Gastrocnemius medialis (tissue), 4 donors: ENCODE measurements at regions not wholly inside any gene's neighbourhood (a gene's known extent, or its start where the extent isn't known, plus 50 kb on each side); places are given as distances from the start of the nearest gene placed in this dataset.

ENCODE experiments used
- ATAC-seq, 2 donors: fragments of 150-250 bp; one replicate each; pipeline ENCODE4 v1.9.1; 2016
- DNase-seq, 2 donors: peaks; one replicate each; pipeline ENCODE4 v3.0.0-alpha.2; 2019
- H3K27ac ChIP-seq, 4 donors: fragments of 200-600 bp; sonication (generic); 1 replicate in 1 of 4; 2 replicates in 3 of 4; pipeline ENCODE4 v1.5.1; 2016 to 2018; ENCODE audit warnings: mild to moderate bottlenecking in 2 of 4, moderate library complexity in 1 of 4
- H3K27me3 ChIP-seq, 3 donors: fragments of 200-600 bp; sonication (generic) in 2 of 3; 1 replicate in 1 of 3; 2 replicates in 2 of 3; pipeline versions ENCODE4 v1.5.1 to v1.6.0; 2016 to 2019; ENCODE audit warnings: mild to moderate bottlenecking in 1 of 3, moderate library complexity in 1 of 3
- H3K36me3 ChIP-seq, 2 donors: fragments of 200-600 bp; sonication (generic) in 1 of 2; one replicate each; pipeline ENCODE4 v1.5.1; 2017 to 2018
- H3K4me1 ChIP-seq, 2 donors: fragments of 200-600 bp; sonication (generic) in 1 of 2; one replicate each; pipeline ENCODE4 v1.5.1; 2016 to 2017; ENCODE audit warnings: mild to moderate bottlenecking in 2 of 2
- H3K4me3 ChIP-seq, 4 donors: fragments of 200-600 bp; sonication (generic) in 3 of 4; 1 replicate in 1 of 4; 2 replicates in 3 of 4; pipeline ENCODE4 v1.5.1; 2016 to 2019; ENCODE audit warnings: mild to moderate bottlenecking in 2 of 4
- H3K9me3 ChIP-seq, 3 donors: fragments of 200-600 bp; sonication (generic) in 2 of 3; 1 replicate in 1 of 3; 2 replicates in 2 of 3; pipeline ENCODE4 v1.5.1; 2016 to 2019
- CTCF ChIP-seq, 5 experiments: fragments of 450-650 bp in 3 of 5; fragments of 200-600 bp in 2 of 5; sonication (generic) in 2 of 5; IDR thresholded peaks in 4 of 5; conservative IDR thresholded peaks in 1 of 5; 1 replicate in 4 of 5; 2 replicates in 1 of 5; pipeline ENCODE4 v1.5.1; 2016 to 2019; ENCODE audit warnings: antibody characterized with exemption in 5 of 5, mild to moderate bottlenecking in 3 of 5, moderate library complexity in 3 of 5
- POLR2A ChIP-seq, 2 donors: fragments of 450-650 bp; IDR thresholded peaks; one replicate each; pipeline ENCODE4 v1.6.1; 2017; ENCODE audit warnings: antibody characterized with exemption in 2 of 2, mild to moderate bottlenecking in 2 of 2, moderate library complexity in 2 of 2
- in situ Hi-C, 4 donors: fragments of 200-750 bp; cut with MboI; loops; one replicate each; pipeline versions ENCODE4 v1.15.0 to v1.8.0; 2017; ENCODE audit warnings: low sequenced_read_pairs in 4 of 4
- intact Hi-C: fragments of 100-400 bp; cut with DNase I; formaldehyde crosslinking; loops from one replicate; pipeline ENCODE4 v1.15.1; 2023; ENCODE audit warnings: low total_unique reads

DNA sequence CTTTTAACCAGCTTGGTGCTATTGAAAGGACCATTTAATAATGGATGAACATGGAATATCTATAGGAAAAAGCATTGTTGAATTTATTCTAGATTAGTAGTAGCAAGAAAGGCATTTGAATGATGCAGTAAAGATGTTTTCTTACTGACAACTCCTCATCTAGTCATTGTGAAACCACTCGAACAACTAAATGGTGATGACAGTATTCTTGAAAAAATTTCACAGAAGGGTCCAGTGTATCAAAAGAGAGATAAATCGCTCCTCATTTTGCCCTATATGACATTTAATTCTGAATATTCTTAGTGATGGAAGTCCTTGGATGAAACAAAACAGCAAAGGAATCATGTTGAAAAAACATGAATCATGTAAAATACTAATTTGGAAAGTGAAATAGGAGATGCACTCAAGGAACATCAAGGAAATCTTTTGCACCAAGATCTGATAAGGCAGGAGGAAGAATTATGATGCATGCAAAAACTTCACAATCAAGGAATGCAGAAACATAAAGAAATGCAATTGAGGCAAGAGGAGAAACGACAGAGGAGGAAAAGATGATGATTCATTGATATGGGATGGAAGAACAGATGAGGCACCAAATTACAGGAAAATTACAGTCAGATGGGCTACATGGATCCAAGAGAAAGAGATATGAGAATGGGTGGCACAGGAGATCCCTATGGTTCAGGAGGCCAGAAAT is 190.4 kb downstream of the DDX3Y start:
- TF ChIP-seq CTCF (IDR thresholded peaks at IDR 0.05 in 4 of 5, conservative IDR thresholded peaks at IDR 0.05 in 1 of 5), result no peak

DNA sequence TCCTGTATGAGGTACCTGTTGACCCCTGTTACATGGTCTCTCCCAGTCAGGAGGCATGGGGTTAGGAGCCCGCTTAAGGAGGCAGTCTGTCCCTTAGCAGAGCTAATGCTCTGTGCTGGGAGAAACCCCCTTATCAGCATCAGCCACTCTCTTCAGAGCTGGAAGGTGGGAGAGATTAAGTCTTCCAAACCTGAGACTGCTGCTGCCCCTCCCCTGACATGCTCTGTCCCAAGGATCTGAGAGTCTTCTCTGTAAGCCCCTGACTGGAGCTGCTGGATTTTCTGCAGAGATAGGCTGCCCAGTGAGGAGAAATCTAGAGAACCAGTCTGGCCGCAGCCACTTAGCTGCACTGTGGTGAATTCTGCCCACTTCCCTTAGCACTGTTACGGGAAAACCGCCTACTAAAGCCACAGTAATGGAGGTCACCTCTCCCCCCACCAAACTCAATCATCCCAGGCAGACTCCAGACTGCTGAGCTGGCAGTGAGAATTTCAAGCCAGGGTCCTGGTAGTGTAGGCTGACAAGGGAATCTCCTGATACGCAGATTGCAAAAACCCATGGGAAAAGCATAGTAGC is 222.3 kb downstream of the DDX3Y start:
- no peaks in the 10 kb centered on the region for H3K36me3 ChIP-seq

More for the DNA sequence above, 190.4 kb downstream of the DDX3Y start:
- H3K9me3 ChIP-seq, result no peaks in the 10 kb centered on the region
- ATAC-seq (no peak), DNase-seq (no peak)
- H3K4me3 ChIP-seq, result no peak overlapping the region
- H3K36me3 ChIP-seq, result no peaks in the 10 kb centered on the region
- in situ Hi-C loops (no loop called here), intact Hi-C loops (no loop called here)
- H3K27ac ChIP-seq, result no peak overlapping the region
- H3K27me3 ChIP-seq, result no peaks in the 10 kb centered on the region
- H3K4me1 ChIP-seq, result no peaks in the 10 kb centered on the region

GRCh38 chrY:13127476-13127875 is 222.8 kb downstream of the DDX3Y start:
- H3K4me1 ChIP-seq, result no peaks in the 10 kb centered on the region
- TF ChIP-seq POLR2A (IDR thresholded peaks at IDR 0.05) (no peak), CTCF (IDR thresholded peaks at IDR 0.05 in 4 of 5, conservative IDR thresholded peaks at IDR 0.05 in 1 of 5) (no peak)
- no peak overlapping the region for H3K27ac ChIP-seq
- no peaks in the 10 kb centered on the region for H3K9me3 ChIP-seq
- ATAC-seq (no peak), DNase-seq (no peak)
- in situ Hi-C loops, result no loop called here
- H3K27me3 ChIP-seq, result no peaks in the 10 kb centered on the region
- H3K4me3 ChIP-seq, result no peak overlapping the region
- H3K36me3 ChIP-seq, result no peaks in the 10 kb centered on the region
- intact Hi-C loops, result no loop called here

More for the DNA sequence above, 222.3 kb downstream of the DDX3Y start:
- no peak overlapping the region for H3K27ac ChIP-seq
- no peak overlapping the region for H3K4me3 ChIP-seq
- no peaks in the 10 kb centered on the region for H3K9me3 ChIP-seq
- no peaks in the 10 kb centered on the region for H3K4me1 ChIP-seq
- no peak for ATAC-seq
- no peaks in the 10 kb centered on the region for H3K27me3 ChIP-seq
- no peak for DNase-seq
- in situ Hi-C loops (no loop called here), intact Hi-C loops (no loop called here)
- TF ChIP-seq POLR2A (IDR thresholded peaks at IDR 0.05), result no peak
- TF ChIP-seq CTCF (IDR thresholded peaks at IDR 0.05 in 4 of 5, conservative IDR thresholded peaks at IDR 0.05 in 1 of 5), result no peak

DNA sequence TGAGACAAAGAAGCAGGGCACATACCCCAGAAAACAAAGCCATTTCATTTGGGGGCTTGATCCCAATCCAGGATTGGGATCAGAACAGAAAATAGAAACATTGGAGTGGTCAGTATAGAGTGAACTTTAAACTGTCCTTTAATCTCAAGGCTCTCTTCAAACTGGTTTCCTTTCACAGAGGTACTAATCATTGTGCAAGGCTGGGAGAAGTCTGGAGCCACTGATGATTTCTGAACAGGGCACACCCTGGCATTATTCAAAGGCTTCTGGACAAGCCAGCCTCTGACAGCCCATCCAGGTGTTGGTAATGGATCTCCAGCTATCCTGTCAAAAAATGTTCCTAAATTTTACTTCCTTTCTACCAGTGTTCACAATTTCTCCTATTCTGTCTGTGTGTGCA is 244.5 kb downstream of the DDX3Y start:
- Histone ChIP-seq H3K9me3 (no peaks in the 10 kb centered on the region), H3K4me3 (no peak overlapping the region), H3K36me3 (no peaks in the 10 kb centered on the region), H3K27ac (no peak overlapping the region), H3K4me1 (no peaks in the 10 kb centered on the region), H3K27me3 (no peaks in the 10 kb centered on the region)
- TF ChIP-seq CTCF (IDR thresholded peaks at IDR 0.05 in 4 of 5, conservative IDR thresholded peaks at IDR 0.05 in 1 of 5) (no peak), POLR2A (IDR thresholded peaks at IDR 0.05) (no peak)
- in situ Hi-C loops, result no loop called here
- ATAC-seq (no peak), DNase-seq (no peak)
- intact Hi-C loops, result no loop called here
